ENCODE measurements at regions not wholly inside any gene's neighbourhood (a gene's known extent, or its start where the extent isn't known, plus 50 kb on each side); places are given as distances from the start of the nearest gene placed in this dataset.

DNA sequence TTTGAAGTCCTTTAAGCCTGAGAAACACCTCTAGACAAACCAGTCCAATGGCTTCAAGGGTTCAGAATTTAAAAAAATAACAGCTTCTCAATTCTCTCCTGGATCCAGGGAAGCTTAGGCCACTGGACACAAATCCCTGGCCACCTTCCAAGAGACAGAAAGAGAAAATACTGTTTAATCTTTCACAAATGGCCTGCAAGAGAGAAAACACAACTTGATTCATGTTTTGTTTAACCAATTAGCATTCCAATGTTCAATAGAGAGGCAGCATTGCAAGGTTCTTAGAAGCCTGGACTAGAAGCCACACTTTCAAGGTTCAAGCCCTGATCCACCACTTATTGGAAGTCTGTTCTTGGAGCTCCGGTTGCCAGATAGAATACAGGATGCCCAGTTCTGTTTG is 109.0 kb upstream of the PARD3B start:
- TF ChIP-seq, protein P1, sequence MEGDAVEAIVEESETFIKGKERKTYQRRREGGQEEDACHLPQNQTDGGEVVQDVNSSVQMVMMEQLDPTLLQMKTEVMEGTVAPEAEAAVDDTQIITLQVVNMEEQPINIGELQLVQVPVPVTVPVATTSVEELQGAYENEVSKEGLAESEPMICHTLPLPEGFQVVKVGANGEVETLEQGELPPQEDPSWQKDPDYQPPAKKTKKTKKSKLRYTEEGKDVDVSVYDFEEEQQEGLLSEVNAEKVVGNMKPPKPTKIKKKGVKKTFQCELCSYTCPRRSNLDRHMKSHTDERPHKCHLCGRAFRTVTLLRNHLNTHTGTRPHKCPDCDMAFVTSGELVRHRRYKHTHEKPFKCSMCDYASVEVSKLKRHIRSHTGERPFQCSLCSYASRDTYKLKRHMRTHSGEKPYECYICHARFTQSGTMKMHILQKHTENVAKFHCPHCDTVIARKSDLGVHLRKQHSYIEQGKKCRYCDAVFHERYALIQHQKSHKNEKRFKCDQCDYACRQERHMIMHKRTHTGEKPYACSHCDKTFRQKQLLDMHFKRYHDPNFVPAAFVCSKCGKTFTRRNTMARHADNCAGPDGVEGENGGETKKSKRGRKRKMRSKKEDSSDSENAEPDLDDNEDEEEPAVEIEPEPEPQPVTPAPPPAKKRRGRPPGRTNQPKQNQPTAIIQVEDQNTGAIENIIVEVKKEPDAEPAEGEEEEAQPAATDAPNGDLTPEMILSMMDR (IDR thresholded peaks at IDR 0.05) = no peak
- no peak for TF ChIP-seq POLR2AphosphoS5 (IDR thresholded peaks at IDR 0.05)
- TF ChIP-seq POLR2A (IDR thresholded peaks at IDR 0.05) = no peak
- TF ChIP-seq EP300 (IDR thresholded peaks at IDR 0.05) = no peak

Data from stomach (tissue), 4 donors.